Mesendoderm (in vitro differentiated cells): ENCODE measurements at regions not wholly inside any gene's neighbourhood (a gene's known extent, or its start where the extent isn't known, plus 50 kb on each side); places are given as distances from the start of the nearest gene placed in this dataset.
A peak's percentile ranks its signal among the peaks of the same experiment; 100 is the strongest.

Experiments
- DNase-seq: peaks from one replicate; pipeline ENCODE4 v3.0.0; 2013
- H2AK5ac ChIP-seq: 2 replicates; pipeline ENCODE4 v1.6.1; 2013; ENCODE audit warnings: low read length, inconsistent platforms
- H2BK120ac ChIP-seq: 2 replicates; pipeline ENCODE4 v1.6.1; 2013; ENCODE audit warnings: low read depth, mild to moderate bottlenecking, low read length, moderate library complexity, mixed read lengths
- H2BK15ac ChIP-seq: replicated peaks from 2 replicates; pipeline ENCODE4 v1.6.1; 2013; ENCODE audit warnings: low read depth, mild to moderate bottlenecking, moderate library complexity
- H2BK5ac ChIP-seq: 2 replicates; pipeline ENCODE4 v1.6.1; 2013; ENCODE audit warnings: low read length, inconsistent platforms
- H3K18ac ChIP-seq: 2 replicates; pipeline ENCODE4 v1.6.1; 2013; ENCODE audit warnings: mild to moderate bottlenecking, low read length, mixed read lengths
- H3K23ac ChIP-seq: one replicate; pipeline ENCODE4 v1.6.1; 2013; ENCODE audit warnings: low read length
- H3K27ac ChIP-seq: 2 replicates; pipeline ENCODE4 v1.5.1; 2013; ENCODE audit warnings: low read depth, mild to moderate bottlenecking, inconsistent platforms, low read length, moderate library complexity
- H3K27me3 ChIP-seq: 2 replicates; pipeline ENCODE4 v1.6.1; 2013; ENCODE audit warnings: low read length, control low read depth, mild to moderate bottlenecking, inconsistent platforms; ENCODE audit not compliant: insufficient read depth, poor library complexity
- H3K36me3 ChIP-seq: 2 replicates; pipeline ENCODE4 v1.6.1; 2013; ENCODE audit warnings: low read length, inconsistent platforms; ENCODE audit not compliant: control insufficient read depth, insufficient read depth
- H3K4ac ChIP-seq: one replicate; pipeline ENCODE4 v1.6.1; 2013; ENCODE audit warnings: low read depth, mild to moderate bottlenecking, low read length, moderate library complexity
- H3K4me1 ChIP-seq: 2 replicates; pipeline ENCODE4 v1.6.1; 2013; ENCODE audit warnings: low read depth, low read length, inconsistent platforms; ENCODE audit not compliant: control insufficient read depth
- H3K4me2 ChIP-seq: 2 replicates; pipeline ENCODE4 v1.6.1; 2013; ENCODE audit warnings: low read length
- H3K4me3 ChIP-seq: 2 replicates; pipeline ENCODE4 v1.5.1; 2013; ENCODE audit warnings: mild to moderate bottlenecking, low read length
- H3K56ac ChIP-seq: one replicate; pipeline ENCODE4 v1.6.1; 2013; ENCODE audit warnings: low read length
- H3K79me1 ChIP-seq: 2 replicates; pipeline ENCODE4 v1.6.1; 2013; ENCODE audit warnings: low read length, inconsistent platforms
- H3K79me2 ChIP-seq: 2 replicates; pipeline ENCODE4 v1.6.1; 2013; ENCODE audit warnings: mild to moderate bottlenecking, low read length; ENCODE audit not compliant: control insufficient read depth, insufficient read depth
- H3K9ac ChIP-seq: 2 replicates; pipeline ENCODE4 v1.6.1; 2013; ENCODE audit warnings: low read length, inconsistent platforms
- H4K5ac ChIP-seq: one replicate; pipeline ENCODE4 v1.6.1; 2013; ENCODE audit warnings: low read length
- H4K8ac ChIP-seq: one replicate; pipeline ENCODE4 v1.6.1; 2013; ENCODE audit warnings: low read depth, mild to moderate bottlenecking, control low read depth, low read length, moderate library complexity
- WGBS: extraction: QIAGEN DNeasy Blood & Tissue Kit; methylation state at CpG from one replicate; pipeline ENCODE4 v1.1.7; 2013; ENCODE audit warnings: low lambda C conversion rate, missing lambda C conversion rate; ENCODE audit not compliant: insufficient coverage; ENCODE audit errors: extremely low coverage; 5-methylcytosine and 5-hydroxymethylcytosine counted together

DNA sequence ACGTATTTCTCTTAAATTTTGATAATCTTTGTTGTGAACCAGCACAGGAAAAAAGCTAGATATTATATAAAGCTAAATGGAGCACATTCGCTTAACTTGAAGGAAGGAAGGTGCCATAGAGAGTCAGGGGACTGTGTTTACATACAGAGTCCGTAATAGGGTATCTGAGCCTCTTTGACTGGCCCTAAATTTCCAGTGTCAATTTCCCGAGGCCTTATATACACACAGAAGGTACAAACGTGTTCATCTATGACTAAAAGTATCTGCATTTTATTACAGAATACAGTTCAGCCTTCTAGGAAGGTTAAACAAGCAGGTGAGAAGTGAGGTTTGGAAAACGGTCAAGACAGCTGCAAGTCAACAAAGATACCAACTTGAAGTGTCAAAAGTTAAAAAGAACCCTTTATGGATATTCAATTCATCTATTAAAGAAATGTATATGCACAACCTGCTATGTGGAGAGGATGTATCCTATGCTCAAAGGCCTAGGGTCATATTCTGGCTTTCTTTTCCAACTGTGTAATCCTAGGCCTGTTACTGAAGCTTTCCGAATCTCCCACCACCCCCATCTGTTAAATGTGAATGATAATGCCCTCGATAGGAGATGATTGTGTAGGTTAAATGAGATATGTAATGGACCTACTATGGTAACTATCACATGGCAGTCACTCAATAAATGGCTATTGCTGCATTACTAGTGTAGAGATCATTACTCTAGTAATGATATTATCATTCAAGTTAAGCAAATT lies 263.7 kb upstream of the MAF start:
- no peak overlapping the region for H2AK5ac ChIP-seq
- H3K4me2 ChIP-seq: no peak overlapping the region
- H3K27ac ChIP-seq: no peak overlapping the region
- no peak overlapping the region for H4K8ac ChIP-seq
- no peak overlapping the region for H3K4me3 ChIP-seq
- no peak overlapping the region for H4K5ac ChIP-seq
- no peak for DNase-seq
- no peak overlapping the region for H2BK5ac ChIP-seq
- no peak overlapping the region for H3K18ac ChIP-seq
- H3K23ac ChIP-seq: no peak overlapping the region
- H3K9ac ChIP-seq: no peak overlapping the region
- H3K79me1 ChIP-seq: no peaks in the 10 kb centered on the region
- no peak overlapping the region for H2BK15ac ChIP-seq
- WGBS: no CpG with 5 or more reads among the region's 8 CpGs
- no peak overlapping the region for H3K4ac ChIP-seq
- no peaks in the 10 kb centered on the region for H3K36me3 ChIP-seq
- no peaks in the 10 kb centered on the region for H3K79me2 ChIP-seq
- no peak overlapping the region for H2BK120ac ChIP-seq
- H3K27me3 ChIP-seq: no peaks in the 10 kb centered on the region
- H3K4me1 ChIP-seq: no peaks in the 10 kb centered on the region
- H3K56ac ChIP-seq: no peak overlapping the region

DNA sequence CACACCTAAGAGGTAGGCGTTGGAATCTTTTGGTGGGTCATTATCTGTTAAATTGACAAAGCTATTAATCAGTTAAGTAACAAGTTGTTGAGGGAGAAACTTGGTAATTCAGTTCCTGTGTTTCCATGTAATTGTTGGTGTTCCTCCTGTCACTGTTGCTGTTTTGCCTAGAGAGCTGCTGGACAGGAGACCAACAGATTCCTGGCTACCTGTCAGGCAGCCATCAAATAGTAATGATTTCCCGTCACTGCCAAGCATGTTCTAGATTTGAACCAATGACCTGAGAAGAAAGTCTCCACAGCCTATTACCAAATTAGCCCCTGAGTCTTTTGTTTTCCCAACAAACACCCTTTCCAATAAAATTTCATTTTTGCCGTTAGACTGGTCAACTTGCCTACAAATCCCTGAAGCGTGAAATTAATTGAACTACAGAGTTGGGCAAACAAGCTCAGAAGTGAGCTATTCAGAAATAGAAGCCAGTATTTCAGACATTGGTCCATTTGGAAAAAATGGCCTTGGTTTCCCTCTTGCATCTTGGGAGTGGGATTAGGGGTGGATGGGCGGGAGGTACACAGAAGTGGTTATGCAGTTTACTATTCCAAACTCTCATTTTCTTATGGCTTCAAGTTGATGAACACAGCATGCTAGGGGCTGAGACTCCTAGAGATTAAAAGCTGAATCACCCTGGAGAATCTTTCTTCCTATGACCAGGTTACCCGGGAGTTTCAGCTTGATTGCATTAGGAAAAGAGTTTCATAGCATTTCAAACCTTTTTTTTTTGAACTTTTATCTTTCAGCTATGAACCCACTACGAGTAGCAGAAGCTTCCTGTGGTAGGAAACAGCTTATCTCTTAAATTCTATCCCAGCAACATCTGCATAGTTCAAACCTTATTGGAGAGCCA lies 262.8 kb upstream of the MAF start:
- Histone ChIP-seq H3K27me3 (no peaks in the 10 kb centered on the region), H2BK120ac (no peak overlapping the region), H3K79me2 (no peaks in the 10 kb centered on the region), H3K4me1 (no peaks in the 10 kb centered on the region), H3K56ac (no peak overlapping the region), H3K36me3 (no peaks in the 10 kb centered on the region), H2BK5ac (no peak overlapping the region), H3K18ac (no peak overlapping the region), H3K4me3 (no peak overlapping the region), H3K23ac (no peak overlapping the region), H4K8ac (no peak overlapping the region), H3K79me1 (no peaks in the 10 kb centered on the region), H2AK5ac (no peak overlapping the region), H3K9ac (no peak overlapping the region), H3K27ac (no peak overlapping the region), H3K4ac (no peak overlapping the region), H2BK15ac (no peak overlapping the region), H3K4me2 (no peak overlapping the region), H4K5ac (no peak overlapping the region)
- peak; percentile 13 for DNase-seq
- no CpG with 5 or more reads among the region's 7 CpGs for WGBS

GRCh38 chr16:79862601-79863000 lies 262.1 kb upstream of the MAF start:
- no CpG with 5 or more reads among the region's 7 CpGs for WGBS
- Histone ChIP-seq H3K4me3 (no peak overlapping the region), H4K8ac (no peak overlapping the region), H2BK5ac (no peak overlapping the region), H3K18ac (no peak overlapping the region), H3K4ac (no peak overlapping the region), H3K36me3 (no peaks in the 10 kb centered on the region), H3K23ac (no peak overlapping the region), H3K4me1 (no peaks in the 10 kb centered on the region), H2AK5ac (no peak overlapping the region), H3K79me2 (no peaks in the 10 kb centered on the region), H3K27me3 (no peaks in the 10 kb centered on the region), H2BK15ac (no peak overlapping the region), H3K4me2 (no peak overlapping the region), H3K79me1 (no peaks in the 10 kb centered on the region), H4K5ac (no peak overlapping the region), H3K27ac (no peak overlapping the region), H3K56ac (no peak overlapping the region), H2BK120ac (no peak overlapping the region), H3K9ac (no peak overlapping the region)
- peak; percentile 7 for DNase-seq

DNA sequence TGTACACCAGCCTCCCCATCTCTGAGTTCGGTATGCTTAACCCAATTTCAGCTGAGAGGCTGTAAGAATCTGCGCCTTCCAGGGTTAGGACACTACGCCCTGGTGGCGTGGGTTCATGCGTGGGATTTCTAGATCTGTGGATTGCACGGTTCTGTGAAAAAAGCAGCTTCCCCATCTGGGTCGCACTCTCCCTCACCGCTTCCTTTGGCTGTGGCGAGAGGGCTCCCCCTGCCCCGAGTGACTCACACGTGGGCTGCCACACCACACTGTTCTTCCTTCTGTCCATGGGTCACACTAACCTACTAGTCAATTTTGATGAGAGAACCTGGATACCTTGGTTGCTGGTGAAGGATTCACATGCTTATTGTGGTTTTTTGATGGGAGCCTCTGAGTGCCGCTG lies 256.0 kb upstream of the MAF start:
- no peak for DNase-seq
- no peak overlapping the region for H3K4ac ChIP-seq
- no peak overlapping the region for H3K4me2 ChIP-seq
- no peak overlapping the region for H3K18ac ChIP-seq
- H3K4me1 ChIP-seq: no peaks in the 10 kb centered on the region
- H2AK5ac ChIP-seq: no peak overlapping the region
- no peak overlapping the region for H3K23ac ChIP-seq
- no peak overlapping the region for H2BK5ac ChIP-seq
- H3K27ac ChIP-seq: no peak overlapping the region
- no peak overlapping the region for H2BK15ac ChIP-seq
- no peaks in the 10 kb centered on the region for H3K79me1 ChIP-seq
- WGBS: no CpG with 5 or more reads among the region's 12 CpGs
- H3K27me3 ChIP-seq: no peaks in the 10 kb centered on the region
- H3K9ac ChIP-seq: no peak overlapping the region
- no peak overlapping the region for H2BK120ac ChIP-seq
- no peak overlapping the region for H4K5ac ChIP-seq
- H3K4me3 ChIP-seq: no peak overlapping the region
- H4K8ac ChIP-seq: no peak overlapping the region
- H3K36me3 ChIP-seq: no peaks in the 10 kb centered on the region
- H3K56ac ChIP-seq: no peak overlapping the region
- H3K79me2 ChIP-seq: no peaks in the 10 kb centered on the region

DNA sequence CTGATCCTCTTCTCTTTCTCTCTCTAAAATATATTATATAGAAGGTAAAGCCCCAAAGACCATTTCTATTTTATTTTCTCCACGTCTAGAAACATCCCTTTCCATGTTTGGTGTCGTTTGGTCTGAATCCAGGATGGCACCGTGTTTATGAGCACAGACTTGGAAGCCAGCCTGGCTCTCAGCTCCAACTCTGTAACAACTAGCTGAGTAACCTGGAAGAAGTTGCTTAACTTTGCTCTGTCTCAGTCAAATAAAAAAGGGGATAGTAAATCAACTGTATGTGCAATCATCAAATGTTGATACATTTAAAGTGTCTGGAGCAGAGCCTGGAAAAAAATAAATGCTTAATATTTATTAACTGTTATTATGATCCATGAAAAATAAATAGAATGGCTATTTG lies 249.8 kb upstream of the MAF start:
- Histone ChIP-seq H3K36me3 (no peaks in the 10 kb centered on the region), H4K8ac (no peak overlapping the region), H2BK15ac (no peak overlapping the region), H3K79me2 (no peaks in the 10 kb centered on the region), H3K23ac (no peak overlapping the region), H3K56ac (no peak overlapping the region), H3K18ac (no peak overlapping the region), H3K4me2 (no peak overlapping the region), H3K9ac (no peak overlapping the region), H3K79me1 (no peaks in the 10 kb centered on the region), H4K5ac (no peak overlapping the region), H2BK120ac (no peak overlapping the region), H3K27ac (no peak overlapping the region), H3K4me3 (no peak overlapping the region), H2BK5ac (no peak overlapping the region), H3K27me3 (no peaks in the 10 kb centered on the region), H3K4me1 (no peaks in the 10 kb centered on the region), H3K4ac (no peak overlapping the region), H2AK5ac (no peak overlapping the region)
- DNase-seq: no peak
- no CpG with 5 or more reads among the region's 3 CpGs for WGBS
